ENCODE measurements at regions not wholly inside any gene's neighbourhood (a gene's known extent, or its start where the extent isn't known, plus 50 kb on each side); places are given as distances from the start of the nearest gene placed in this dataset.

DNA sequence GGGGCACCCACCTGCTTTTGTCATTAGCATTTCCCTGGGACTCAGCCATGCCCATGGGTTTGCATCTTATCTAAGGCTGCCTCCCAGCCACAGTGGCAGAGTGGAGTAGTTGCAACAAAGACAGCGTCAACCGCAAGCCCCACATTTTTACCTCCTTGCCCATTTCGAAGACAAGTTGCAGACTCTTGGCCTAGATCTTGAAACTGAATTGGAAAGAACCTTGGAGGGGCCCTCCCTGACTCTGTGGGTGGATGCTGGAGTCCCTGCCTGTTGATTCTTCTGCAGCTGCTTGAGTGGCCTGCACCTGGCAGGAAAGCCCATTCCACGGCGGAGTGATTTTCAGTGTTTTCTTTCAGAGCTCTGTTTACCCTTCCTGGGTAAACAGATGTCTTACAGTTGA is 309.0 kb downstream of the VRK1 start:
- no peak for TF ChIP-seq EP300 (IDR thresholded peaks at IDR 0.05; ENCODE audit: borderline replicate concordance)
- no peak for TF ChIP-seq TAF1 (IDR thresholded peaks at IDR 0.05; ENCODE audit: low read depth)
- TF ChIP-seq TCF12 (IDR thresholded peaks at IDR 0.05; ENCODE audit: low read depth), result no peak
- TF ChIP-seq YY1 (IDR thresholded peaks at IDR 0.05; ENCODE audit: low read depth), result no peak
- TF ChIP-seq, protein P1, sequence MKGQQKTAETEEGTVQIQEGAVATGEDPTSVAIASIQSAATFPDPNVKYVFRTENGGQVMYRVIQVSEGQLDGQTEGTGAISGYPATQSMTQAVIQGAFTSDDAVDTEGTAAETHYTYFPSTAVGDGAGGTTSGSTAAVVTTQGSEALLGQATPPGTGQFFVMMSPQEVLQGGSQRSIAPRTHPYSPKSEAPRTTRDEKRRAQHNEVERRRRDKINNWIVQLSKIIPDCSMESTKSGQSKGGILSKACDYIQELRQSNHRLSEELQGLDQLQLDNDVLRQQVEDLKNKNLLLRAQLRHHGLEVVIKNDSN (IDR thresholded peaks at IDR 0.05), result no peak
